Coronary artery (tissue), 2 donors: ENCODE measurements at regions not wholly inside any gene's neighbourhood (a gene's known extent, or its start where the extent isn't known, plus 50 kb on each side); places are given as distances from the start of the nearest gene placed in this dataset.

ENCODE experiments used
- DNase-seq: peaks from one replicate; pipeline ENCODE4 v3.0.0-alpha.2; 2017; ENCODE audit warnings: low spot score
- H3K27ac ChIP-seq, 2 donors: fragments of 200-600 bp; sonication (generic); one replicate each; pipeline ENCODE4 v1.5.1; 2016 to 2019
- H3K4me3 ChIP-seq: fragments of 200-600 bp; sonication (generic); 2 replicates; pipeline ENCODE4 v1.5.1; 2016; ENCODE audit warnings: mild to moderate bottlenecking, moderate library complexity
- TF ChIP-seq, protein P1 (sequence below): fragments of 200-600 bp; sonication (generic); IDR thresholded peaks from one replicate; pipeline ENCODE4 v1.5.1; 2019; ENCODE audit warnings: antibody characterized with exemption

DNA sequence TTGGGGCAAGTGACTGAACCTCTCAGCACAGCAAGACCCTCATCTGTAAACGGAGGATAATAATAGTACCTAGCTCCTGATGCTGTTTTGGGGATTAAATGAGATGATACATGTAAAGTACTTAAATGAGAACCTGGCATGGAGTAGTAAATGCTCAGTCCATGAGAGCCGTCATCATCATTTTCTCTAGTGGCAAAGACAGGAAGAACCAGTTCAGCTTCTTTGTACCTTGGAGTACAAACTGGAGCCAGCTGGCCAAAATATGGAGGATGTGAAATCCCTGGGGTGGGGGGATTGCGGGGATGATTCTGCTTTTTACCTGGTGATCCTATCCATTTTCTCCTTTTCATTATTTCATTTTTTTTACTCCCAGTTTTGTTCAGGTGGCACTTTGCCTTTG, 204.2 kb upstream of the LRRN1 start:
- no peak for DNase-seq
- Histone ChIP-seq H3K4me3 (no peak overlapping the region), H3K27ac (no peak overlapping the region)
- TF ChIP-seq, protein P1, sequence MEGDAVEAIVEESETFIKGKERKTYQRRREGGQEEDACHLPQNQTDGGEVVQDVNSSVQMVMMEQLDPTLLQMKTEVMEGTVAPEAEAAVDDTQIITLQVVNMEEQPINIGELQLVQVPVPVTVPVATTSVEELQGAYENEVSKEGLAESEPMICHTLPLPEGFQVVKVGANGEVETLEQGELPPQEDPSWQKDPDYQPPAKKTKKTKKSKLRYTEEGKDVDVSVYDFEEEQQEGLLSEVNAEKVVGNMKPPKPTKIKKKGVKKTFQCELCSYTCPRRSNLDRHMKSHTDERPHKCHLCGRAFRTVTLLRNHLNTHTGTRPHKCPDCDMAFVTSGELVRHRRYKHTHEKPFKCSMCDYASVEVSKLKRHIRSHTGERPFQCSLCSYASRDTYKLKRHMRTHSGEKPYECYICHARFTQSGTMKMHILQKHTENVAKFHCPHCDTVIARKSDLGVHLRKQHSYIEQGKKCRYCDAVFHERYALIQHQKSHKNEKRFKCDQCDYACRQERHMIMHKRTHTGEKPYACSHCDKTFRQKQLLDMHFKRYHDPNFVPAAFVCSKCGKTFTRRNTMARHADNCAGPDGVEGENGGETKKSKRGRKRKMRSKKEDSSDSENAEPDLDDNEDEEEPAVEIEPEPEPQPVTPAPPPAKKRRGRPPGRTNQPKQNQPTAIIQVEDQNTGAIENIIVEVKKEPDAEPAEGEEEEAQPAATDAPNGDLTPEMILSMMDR: no peak

DNA sequence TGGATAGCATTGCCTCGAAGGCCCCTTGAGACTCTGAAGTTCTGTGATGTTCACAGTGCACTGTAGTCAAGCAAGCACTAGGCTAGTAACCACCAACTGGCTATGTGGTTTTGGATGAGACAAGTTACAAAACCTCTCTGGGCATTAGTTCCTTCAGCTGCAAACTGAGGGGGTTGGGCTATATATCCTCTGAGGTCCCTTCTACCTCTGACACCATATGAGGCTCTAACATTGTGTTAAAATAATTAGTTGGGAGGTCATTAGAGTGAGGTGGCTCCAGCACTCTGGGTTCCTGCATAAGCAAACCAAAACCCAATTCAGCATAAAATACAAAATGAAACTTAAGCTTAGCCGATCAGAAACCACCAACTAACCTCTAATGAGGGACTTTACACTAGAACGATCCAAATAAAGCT, 209.5 kb upstream of the LRRN1 start:
- TF ChIP-seq, protein P1: no peak
- Histone ChIP-seq H3K27ac (no peak overlapping the region), H3K4me3 (no peak overlapping the region)
- DNase-seq: no peak

- Histone ChIP-seq H3K27ac (no peak overlapping the region), H3K4me3 (no peak overlapping the region)
- TF ChIP-seq, protein P1: no peak
- DNase-seq: no peak
Measured at GRCh38 chr3:3587647-3587972, 211.6 kb upstream of the LRRN1 start.

DNA sequence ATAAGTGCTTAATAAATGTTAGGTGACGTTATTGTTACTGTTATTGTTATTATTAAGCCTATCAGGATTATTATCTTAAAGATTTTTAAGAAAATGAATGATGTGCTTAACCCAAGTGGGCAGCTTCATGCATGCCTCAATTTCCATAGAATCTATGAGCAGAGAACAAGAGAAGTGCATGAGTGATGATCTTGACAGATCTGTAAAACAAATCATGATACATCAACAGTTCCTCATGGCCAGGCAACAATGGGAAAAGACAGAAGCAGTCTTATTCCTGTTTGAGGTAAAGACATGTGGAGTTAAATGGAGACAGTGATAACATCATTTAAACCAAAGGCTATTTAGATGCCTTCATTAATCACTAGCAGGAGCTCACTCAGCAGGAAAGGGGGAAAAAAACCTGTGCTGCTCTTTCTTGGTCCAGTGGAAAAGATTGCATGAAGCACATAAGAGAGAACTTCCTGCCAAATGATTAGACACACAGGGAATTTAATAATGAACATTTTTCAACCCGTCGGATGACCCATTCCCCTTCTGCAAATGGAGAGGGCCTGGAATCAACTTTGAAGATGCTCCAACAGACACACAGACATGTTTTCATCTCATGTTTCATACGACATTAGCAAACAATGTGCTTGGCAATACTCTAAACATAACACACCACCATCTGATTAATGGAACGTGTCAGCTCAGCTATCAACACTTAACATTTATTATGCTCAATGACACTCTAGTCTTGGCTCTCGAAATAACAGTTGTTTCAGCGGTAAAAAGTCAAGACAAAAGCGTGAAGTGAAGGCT, 212.2 kb upstream of the LRRN1 start:
- Histone ChIP-seq H3K4me3 (no peak overlapping the region), H3K27ac (no peak overlapping the region)
- TF ChIP-seq, protein P1: no peak
- DNase-seq: no peak

DNA sequence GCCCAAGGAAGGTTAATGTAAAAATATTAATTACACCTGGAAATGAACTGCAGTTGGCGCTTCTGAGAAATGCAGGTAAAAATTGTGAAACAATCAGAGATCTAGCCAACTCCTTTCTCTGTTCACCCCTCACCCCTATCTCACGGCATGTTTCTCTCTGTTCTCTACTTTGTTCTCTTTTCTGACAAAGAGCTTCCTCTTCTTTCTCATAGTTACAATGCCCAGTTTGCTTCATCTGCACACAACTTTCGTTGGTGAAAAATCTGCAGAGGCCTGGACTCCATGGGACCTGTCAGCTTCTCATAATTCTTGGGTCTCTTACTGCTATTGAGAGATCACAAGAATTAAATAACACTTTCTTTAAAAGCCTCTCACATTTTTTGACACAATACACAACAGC, 212.9 kb upstream of the LRRN1 start:
- no peak overlapping the region for H3K4me3 ChIP-seq
- no peak overlapping the region for H3K27ac ChIP-seq
- DNase-seq: no peak
- TF ChIP-seq, protein P1: no peak

GRCh38 chr3:3579658-3580057, 219.6 kb upstream of the LRRN1 start:
- TF ChIP-seq, protein P1: no peak

DNA sequence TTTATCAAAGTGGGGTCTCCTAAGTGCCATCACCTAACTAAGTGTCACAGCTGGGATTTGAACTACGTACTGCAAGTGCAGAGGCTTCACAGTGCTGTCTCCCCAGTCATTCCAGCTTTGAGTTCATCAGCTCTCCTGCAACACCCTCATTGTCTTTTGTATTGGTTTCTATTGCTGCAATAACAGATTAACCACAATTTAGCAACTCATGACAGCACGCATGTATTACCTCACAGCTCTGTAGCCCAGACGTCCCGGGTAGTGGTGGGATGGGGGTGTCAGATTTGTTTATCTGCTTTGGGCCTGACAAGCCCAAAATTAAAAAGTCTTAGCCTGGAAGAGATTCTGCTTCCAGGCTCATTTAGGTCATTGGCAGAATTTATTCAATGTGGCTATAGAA, 220.5 kb upstream of the LRRN1 start:
- Histone ChIP-seq H3K27ac (no peak overlapping the region), H3K4me3 (no peak overlapping the region)
- TF ChIP-seq, protein P1: no peak
- no peak for DNase-seq

More at GRCh38 chr3:3579658-3580057, 219.6 kb upstream of the LRRN1 start:
- DNase-seq: no peak
- no peak overlapping the region for H3K4me3 ChIP-seq
- no peak overlapping the region for H3K27ac ChIP-seq
